SK-N-SH treated with all-trans-retinoic acid at 6 μM for 48 hours (cell line): ENCODE measurements at regions not wholly inside any gene's neighbourhood (a gene's known extent, or its start where the extent isn't known, plus 50 kb on each side); places are given as distances from the start of the nearest gene placed in this dataset.

Experiments used
- ATAC-seq: fragments of 200-7000 bp; cut with Tn5 transposase; 3 replicates; pipeline ENCODE4 v1.9.1; 2020; ENCODE audit warnings: mild to moderate bottlenecking, moderate library complexity
- ARNTL ChIP-seq: fragments of 450-650 bp; formaldehyde crosslinking; IDR thresholded peaks from 2 replicates; pipeline ENCODE4 v1.5.0; 2020; ENCODE audit warnings: low read depth, mild to moderate bottlenecking, moderate library complexity, borderline replicate concordance
- BACH2 ChIP-seq: fragments of 250-450 bp; sonication (Bioruptor Pico); IDR thresholded peaks from 2 replicates; pipeline ENCODE4 v1.9.0; 2021; ENCODE audit warnings: mild to moderate bottlenecking, borderline replicate concordance
- CSDC2 ChIP-seq: fragments of 250-450 bp; sonication (Bioruptor Pico); IDR thresholded peaks from 2 replicates; pipeline ENCODE4 v1.5.0; 2020; ENCODE audit warnings: mild to moderate bottlenecking, moderate library complexity
- ESRRG ChIP-seq: fragments of 250-450 bp; sonication (Bioruptor Pico); IDR thresholded peaks from 2 replicates; pipeline ENCODE4 v1.6.1; 2021; ENCODE audit warnings: mild to moderate bottlenecking
- GLIS3 ChIP-seq: fragments of 250-450 bp; sonication (Bioruptor Pico); IDR thresholded peaks from 2 replicates; pipeline ENCODE4 v1.5.0; 2020; ENCODE audit warnings: mild to moderate bottlenecking, moderate library complexity
- ISL1 ChIP-seq: fragments of 250-450 bp; sonication (Bioruptor Pico); IDR thresholded peaks from 2 replicates; pipeline ENCODE4 v2.1.2; 2022; ENCODE audit warnings: mild to moderate bottlenecking, moderate library complexity
- OSR1 ChIP-seq: fragments of 250-450 bp; sonication (Bioruptor Pico); IDR thresholded peaks from 2 replicates; pipeline ENCODE4 v1.8.0; 2022; ENCODE audit warnings: moderate library complexity, mild to moderate bottlenecking, inconsistent platforms
- PATZ1 ChIP-seq: fragments of 250-450 bp; sonication (Bioruptor Pico); IDR thresholded peaks from 2 replicates; pipeline ENCODE4 v1.8.0; 2020; ENCODE audit warnings: mild to moderate bottlenecking, moderate library complexity, borderline replicate concordance
- POU6F1 ChIP-seq: fragments of 250-450 bp; sonication (Bioruptor Pico); IDR thresholded peaks from 2 replicates; pipeline ENCODE4 v1.8.0; 2021; ENCODE audit warnings: low read depth, mild to moderate bottlenecking, moderate library complexity, borderline replicate concordance
- PPARA ChIP-seq: fragments of 250-450 bp; sonication (Bioruptor Pico); IDR thresholded peaks from 2 replicates; pipeline ENCODE4 v1.5.0; 2020; ENCODE audit warnings: mild to moderate bottlenecking, borderline replicate concordance
- RARB ChIP-seq: fragments of 250-450 bp; sonication (Bioruptor Pico); IDR thresholded peaks from 2 replicates; pipeline ENCODE4 v1.8.0; 2021; ENCODE audit warnings: mild to moderate bottlenecking, moderate library complexity
- SNAI2 ChIP-seq: fragments of 250-450 bp; sonication (Bioruptor Pico); IDR thresholded peaks from 2 replicates; pipeline ENCODE4 v1.5.0; 2020; ENCODE audit warnings: mild to moderate bottlenecking, moderate library complexity
- TCF4 ChIP-seq: fragments of 250-450 bp; sonication (Bioruptor Pico); IDR thresholded peaks from 2 replicates; pipeline ENCODE4 v1.8.0; 2021; ENCODE audit warnings: mild to moderate bottlenecking, moderate library complexity, borderline replicate concordance
- TOX ChIP-seq: fragments of 250-450 bp; sonication (Bioruptor Pico); IDR thresholded peaks from 2 replicates; pipeline ENCODE4 v1.8.0; 2021; ENCODE audit warnings: mild to moderate bottlenecking, moderate library complexity, borderline replicate concordance
- TSHZ2 ChIP-seq: fragments of 250-450 bp; sonication (Bioruptor Pico); IDR thresholded peaks from 2 replicates; pipeline ENCODE4 v1.5.0; 2020; ENCODE audit warnings: mild to moderate bottlenecking, moderate library complexity
- ZC3H10 ChIP-seq: fragments of 250-450 bp; sonication (Bioruptor Pico); IDR thresholded peaks from 2 replicates; pipeline ENCODE4 v1.5.1; 2021; ENCODE audit warnings: mild to moderate bottlenecking, moderate library complexity
- ZFP3 ChIP-seq: fragments of 250-450 bp; sonication (Bioruptor Pico); IDR thresholded peaks from 2 replicates; pipeline ENCODE4 v1.5.0; 2020; ENCODE audit warnings: mild to moderate bottlenecking, moderate library complexity
- ZFP30 ChIP-seq: fragments of 450-650 bp; formaldehyde crosslinking; IDR thresholded peaks from 2 replicates; pipeline ENCODE4 v1.5.0; 2022; ENCODE audit warnings: mild to moderate bottlenecking, moderate library complexity
- ZNF565 ChIP-seq: fragments of 450-650 bp; formaldehyde crosslinking; conservative IDR thresholded peaks from 2 replicates; pipeline ENCODE4 v1.5.0; 2020; ENCODE audit warnings: low read depth, mild to moderate bottlenecking, moderate library complexity
- ZNF70 ChIP-seq: fragments of 450-650 bp; formaldehyde crosslinking; IDR thresholded peaks from 2 replicates; pipeline ENCODE4 v1.5.0; 2020; ENCODE audit warnings: mild to moderate bottlenecking, moderate library complexity
- TF ChIP-seq, protein P1 (sequence below): fragments of 250-450 bp; sonication (Bioruptor Pico); IDR thresholded peaks from 2 replicates; pipeline ENCODE4 v1.5.1; 2020; ENCODE audit warnings: low read depth, mild to moderate bottlenecking, moderate library complexity
- TF ChIP-seq, protein P2 (sequence below): fragments of 250-450 bp; sonication (Bioruptor Pico); IDR thresholded peaks from 2 replicates; pipeline ENCODE4 v1.5.1; 2021; ENCODE audit warnings: mild to moderate bottlenecking, moderate library complexity

- ATAC-seq, result no peak
- TF ChIP-seq TOX (CRISPR knock-in tag), result no peak
- TF ChIP-seq PPARA (CRISPR knock-in tag), result no peak
- TF ChIP-seq, protein P1, sequence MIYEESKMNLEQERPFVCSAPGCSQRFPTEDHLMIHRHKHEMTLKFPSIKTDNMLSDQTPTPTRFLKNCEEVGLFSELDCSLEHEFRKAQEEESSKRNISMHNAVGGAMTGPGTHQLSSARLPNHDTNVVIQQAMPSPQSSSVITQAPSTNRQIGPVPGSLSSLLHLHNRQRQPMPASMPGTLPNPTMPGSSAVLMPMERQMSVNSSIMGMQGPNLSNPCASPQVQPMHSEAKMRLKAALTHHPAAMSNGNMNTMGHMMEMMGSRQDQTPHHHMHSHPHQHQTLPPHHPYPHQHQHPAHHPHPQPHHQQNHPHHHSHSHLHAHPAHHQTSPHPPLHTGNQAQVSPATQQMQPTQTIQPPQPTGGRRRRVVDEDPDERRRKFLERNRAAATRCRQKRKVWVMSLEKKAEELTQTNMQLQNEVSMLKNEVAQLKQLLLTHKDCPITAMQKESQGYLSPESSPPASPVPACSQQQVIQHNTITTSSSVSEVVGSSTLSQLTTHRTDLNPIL (CRISPR knock-in tag), result no peak
- TF ChIP-seq GLIS3 (CRISPR knock-in tag), result no peak
- TF ChIP-seq ZFP30 (CRISPR knock-in tag), result no peak
- no peak for TF ChIP-seq ZC3H10
- no peak for TF ChIP-seq POU6F1 (CRISPR knock-in tag)
- TF ChIP-seq TCF4, result no peak
- no peak for TF ChIP-seq TSHZ2
- no peak for TF ChIP-seq OSR1 (CRISPR knock-in tag)
- TF ChIP-seq, all 23 proteins: peak for 0
Measured at GRCh38 chr15:99506399-99506798, 59.4 kb upstream of the MEF2A start.

GRCh38 chr15:99507016-99507503 lies 58.7 kb upstream of the MEF2A start:
- no peak for TF ChIP-seq OSR1 (CRISPR knock-in tag)
- TF ChIP-seq, protein P1 (CRISPR knock-in tag), result no peak
- TF ChIP-seq ZNF70 (CRISPR knock-in tag), result no peak
- TF ChIP-seq ARNTL (CRISPR knock-in tag), result no peak
- no peak for TF ChIP-seq ZNF565 (CRISPR knock-in tag)
- TF ChIP-seq, protein P2, sequence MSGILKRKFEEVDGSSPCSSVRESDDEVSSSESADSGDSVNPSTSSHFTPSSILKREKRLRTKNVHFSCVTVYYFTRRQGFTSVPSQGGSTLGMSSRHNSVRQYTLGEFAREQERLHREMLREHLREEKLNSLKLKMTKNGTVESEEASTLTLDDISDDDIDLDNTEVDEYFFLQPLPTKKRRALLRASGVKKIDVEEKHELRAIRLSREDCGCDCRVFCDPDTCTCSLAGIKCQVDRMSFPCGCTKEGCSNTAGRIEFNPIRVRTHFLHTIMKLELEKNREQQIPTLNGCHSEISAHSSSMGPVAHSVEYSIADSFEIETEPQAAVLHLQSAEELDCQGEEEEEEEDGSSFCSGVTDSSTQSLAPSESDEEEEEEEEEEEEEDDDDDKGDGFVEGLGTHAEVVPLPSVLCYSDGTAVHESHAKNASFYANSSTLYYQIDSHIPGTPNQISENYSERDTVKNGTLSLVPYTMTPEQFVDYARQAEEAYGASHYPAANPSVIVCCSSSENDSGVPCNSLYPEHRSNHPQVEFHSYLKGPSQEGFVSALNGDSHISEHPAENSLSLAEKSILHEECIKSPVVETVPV (CRISPR knock-in tag), result no peak
- no peak for TF ChIP-seq SNAI2
- TF ChIP-seq BACH2 (CRISPR knock-in tag), result no peak
- TF ChIP-seq PPARA (CRISPR knock-in tag), result no peak
- TF ChIP-seq TSHZ2, result no peak
- no peak for TF ChIP-seq ZFP3 (CRISPR knock-in tag)
- TF ChIP-seq TCF4, result no peak
- TF ChIP-seq CSDC2 (CRISPR knock-in tag), result no peak
- no peak for TF ChIP-seq ZC3H10
- TF ChIP-seq GLIS3 (CRISPR knock-in tag), result no peak
- no peak for TF ChIP-seq ZFP30 (CRISPR knock-in tag)
- TF ChIP-seq PATZ1 (CRISPR knock-in tag), result no peak
- no peak for TF ChIP-seq RARB (CRISPR knock-in tag)
- no peak for TF ChIP-seq ISL1 (CRISPR knock-in tag)
- TF ChIP-seq ESRRG, result no peak

More at GRCh38 chr15:99507016-99507503, 58.7 kb upstream of the MEF2A start:
- no peak for ATAC-seq
